ENCODE measurements at regions not wholly inside any gene's neighbourhood (a gene's known extent, or its start where the extent isn't known, plus 50 kb on each side); places are given as distances from the start of the nearest gene placed in this dataset.

- no peak overlapping the region for H3K27ac Mint-ChIP-seq
- no peaks in the 10 kb centered on the region for H3K9me3 Mint-ChIP-seq
- H3K4me1 Mint-ChIP-seq = peaks cover 3% of the 10 kb centered on the region
- ATAC-seq (ENCODE audit: low read depth) = no peak
- no peak overlapping the region for H3K4me3 Mint-ChIP-seq
- no peaks in the 10 kb centered on the region for H3K36me3 Mint-ChIP-seq
- H3K27me3 Mint-ChIP-seq = peaks cover 1% of the 10 kb centered on the region
- DNase-seq (ENCODE audit: low spot score in 2 of 2) = no peak
Measured at GRCh38 chr4:155616117-155616516, 50.5 kb upstream of the GUCY1A1 start.

DNA sequence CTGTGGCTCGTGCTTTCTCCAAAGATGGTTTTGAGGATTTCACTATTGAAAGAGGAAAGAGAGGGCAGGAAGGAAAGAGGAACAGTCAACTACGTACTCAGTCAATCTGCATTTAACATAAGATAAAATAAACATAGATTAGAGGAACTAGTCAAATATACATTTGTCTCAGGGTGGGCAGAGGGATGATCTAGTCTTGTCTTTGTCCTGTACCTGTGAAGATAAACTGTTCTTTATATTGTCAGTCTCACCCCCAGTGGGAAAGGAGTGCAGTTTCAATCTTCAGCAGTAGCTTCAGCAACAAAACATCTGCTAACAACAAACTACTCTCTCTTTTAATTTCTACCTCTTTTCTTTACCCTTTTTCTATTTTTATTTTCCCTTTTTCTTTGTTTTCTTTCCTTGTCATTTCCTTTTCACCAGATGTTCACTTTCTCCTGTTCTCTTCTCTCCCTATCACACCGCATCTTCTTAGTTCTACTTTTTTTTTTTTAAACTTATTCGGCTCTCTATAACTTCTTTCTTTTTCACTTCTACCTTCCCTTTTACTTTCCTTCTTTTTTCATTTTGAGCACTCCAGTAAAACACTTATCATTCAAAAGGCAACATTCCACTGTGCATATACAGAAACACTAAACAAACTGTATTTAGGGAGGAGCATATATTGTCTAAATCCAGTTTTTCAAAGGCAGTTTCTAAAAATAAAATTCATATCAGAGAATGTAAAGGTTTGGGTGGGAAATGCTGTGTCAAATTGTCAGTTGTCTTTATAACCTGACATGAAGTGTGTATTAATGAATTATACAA lies 51.4 kb upstream of the GUCY1A1 start:
- H3K4me1 Mint-ChIP-seq = peaks cover 3% of the 10 kb centered on the region
- H3K27ac Mint-ChIP-seq = no peak overlapping the region
- no peak overlapping the region for H3K4me3 Mint-ChIP-seq
- peaks cover 1% of the 10 kb centered on the region for H3K27me3 Mint-ChIP-seq
- H3K36me3 Mint-ChIP-seq = no peaks in the 10 kb centered on the region
- no peak for ATAC-seq (ENCODE audit: low read depth)
- no peaks in the 10 kb centered on the region for H3K9me3 Mint-ChIP-seq
- no peak for DNase-seq (ENCODE audit: low spot score in 2 of 2)

DNA sequence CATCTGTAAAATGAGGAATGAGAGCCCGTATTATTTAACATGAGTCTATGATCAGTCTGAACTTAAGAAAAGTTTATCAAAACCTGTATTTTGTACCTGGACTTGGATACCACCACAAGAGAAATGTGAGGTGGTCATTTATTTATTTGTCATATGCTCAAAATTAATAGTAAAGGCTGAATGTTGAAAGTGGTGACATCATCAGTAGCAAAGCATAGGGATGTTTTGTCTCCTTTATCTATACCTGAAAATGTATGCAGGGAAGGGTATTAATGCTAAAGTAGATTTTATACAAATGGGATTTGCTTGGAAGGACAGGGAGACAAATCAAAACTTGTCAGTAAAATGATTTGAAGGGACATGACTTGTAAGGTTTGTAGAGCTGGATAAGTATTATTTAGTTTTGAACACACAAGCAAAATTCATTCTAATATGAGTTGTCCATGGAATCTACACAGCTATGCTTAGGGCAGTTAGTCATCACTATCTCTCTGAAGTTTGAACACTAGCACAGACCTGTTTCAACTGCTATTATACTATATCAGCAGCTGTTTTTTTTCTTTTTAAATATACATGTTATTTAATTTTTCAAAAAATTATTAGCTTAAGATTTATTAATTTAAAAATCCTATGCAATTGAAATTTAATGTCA lies 52.4 kb upstream of the GUCY1A1 start:
- Mint-ChIP-seq H3K27me3 (peaks cover 1% of the 10 kb centered on the region), H3K27ac (no peak overlapping the region), H3K9me3 (no peaks in the 10 kb centered on the region), H3K4me3 (no peak overlapping the region), H3K4me1 (peaks cover 3% of the 10 kb centered on the region), H3K36me3 (no peaks in the 10 kb centered on the region)
- no peak for ATAC-seq (ENCODE audit: low read depth)
- no peak for DNase-seq (ENCODE audit: low spot score in 2 of 2)

DNA sequence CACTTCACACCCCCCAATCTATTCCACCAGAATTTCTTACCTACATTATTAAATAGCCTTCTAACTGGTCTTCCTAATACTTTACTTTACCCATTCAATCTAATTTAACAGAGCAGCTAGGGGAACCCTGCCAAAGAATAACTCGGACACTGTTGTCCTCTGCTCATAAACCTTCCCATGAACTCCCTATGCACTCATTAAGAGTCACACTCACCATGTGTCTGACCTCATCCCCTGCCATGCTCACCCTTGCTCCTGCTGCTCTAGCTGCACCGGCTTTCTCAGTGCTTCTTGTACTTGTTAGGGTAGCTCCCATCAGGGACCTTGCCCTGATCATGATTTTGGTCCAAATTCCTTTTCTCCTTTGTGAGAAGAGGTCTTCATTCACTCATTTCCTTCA lies 54.6 kb upstream of the GUCY1A1 start:
- H3K4me1 Mint-ChIP-seq = peaks cover 3% of the 10 kb centered on the region
- no peak for DNase-seq (ENCODE audit: low spot score in 2 of 2)
- peaks cover 1% of the 10 kb centered on the region for H3K27me3 Mint-ChIP-seq
- H3K36me3 Mint-ChIP-seq = no peaks in the 10 kb centered on the region
- no peak overlapping the region for H3K4me3 Mint-ChIP-seq
- no peaks in the 10 kb centered on the region for H3K9me3 Mint-ChIP-seq
- H3K27ac Mint-ChIP-seq = no peak overlapping the region
- ATAC-seq (ENCODE audit: low read depth) = no peak

DNA sequence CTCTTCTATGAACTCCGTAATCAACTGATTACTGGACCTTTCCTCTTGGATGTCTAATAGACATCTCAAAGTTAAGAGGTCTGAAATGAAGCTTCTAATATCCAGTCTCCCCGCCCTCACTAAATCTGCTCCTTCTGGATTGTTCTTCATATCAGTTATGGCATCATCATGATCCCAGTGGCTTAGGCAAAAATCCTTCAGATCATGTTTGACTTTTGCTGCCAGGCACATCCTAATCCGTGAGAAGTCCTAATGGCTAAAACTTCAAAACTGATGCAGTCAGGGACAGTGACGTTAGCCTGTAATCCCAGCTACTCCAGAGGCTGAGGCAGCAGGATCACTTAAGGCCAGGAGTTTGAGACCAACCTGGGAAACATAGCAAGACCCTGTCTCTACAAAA lies 55.1 kb upstream of the GUCY1A1 start:
- no peak for DNase-seq (ENCODE audit: low spot score in 2 of 2)
- Mint-ChIP-seq H3K4me1 (peaks cover 3% of the 10 kb centered on the region), H3K9me3 (no peaks in the 10 kb centered on the region), H3K27ac (no peak overlapping the region), H3K36me3 (no peaks in the 10 kb centered on the region), H3K4me3 (no peak overlapping the region), H3K27me3 (peaks cover 1% of the 10 kb centered on the region)
- no peak for ATAC-seq (ENCODE audit: low read depth)

DNA sequence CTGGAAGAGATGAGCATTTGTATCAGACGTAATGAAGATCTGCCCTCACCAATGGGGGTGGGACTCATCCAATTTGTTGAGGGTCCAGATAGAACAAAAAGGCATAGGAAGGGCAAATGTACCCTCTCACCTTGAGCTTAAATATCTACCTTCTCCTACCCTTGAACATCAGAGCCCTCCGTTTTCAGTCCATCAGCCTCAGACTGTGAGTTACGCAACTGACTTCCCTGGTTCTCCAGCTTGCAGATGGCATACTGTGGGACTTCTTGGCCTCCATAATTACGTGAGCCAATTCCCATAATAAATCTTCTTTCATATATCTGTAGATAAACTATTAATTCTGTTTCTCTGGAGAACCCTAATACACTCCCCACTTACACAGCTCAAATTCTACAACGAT lies 56.5 kb upstream of the GUCY1A1 start:
- no peak overlapping the region for H3K27ac Mint-ChIP-seq
- peaks cover 1% of the 10 kb centered on the region for H3K27me3 Mint-ChIP-seq
- ATAC-seq (ENCODE audit: low read depth) (no peak), DNase-seq (ENCODE audit: low spot score in 2 of 2) (no peak)
- H3K9me3 Mint-ChIP-seq = no peaks in the 10 kb centered on the region
- H3K4me1 Mint-ChIP-seq = no peaks in the 10 kb centered on the region
- no peak overlapping the region for H3K4me3 Mint-ChIP-seq
- no peaks in the 10 kb centered on the region for H3K36me3 Mint-ChIP-seq

DNA sequence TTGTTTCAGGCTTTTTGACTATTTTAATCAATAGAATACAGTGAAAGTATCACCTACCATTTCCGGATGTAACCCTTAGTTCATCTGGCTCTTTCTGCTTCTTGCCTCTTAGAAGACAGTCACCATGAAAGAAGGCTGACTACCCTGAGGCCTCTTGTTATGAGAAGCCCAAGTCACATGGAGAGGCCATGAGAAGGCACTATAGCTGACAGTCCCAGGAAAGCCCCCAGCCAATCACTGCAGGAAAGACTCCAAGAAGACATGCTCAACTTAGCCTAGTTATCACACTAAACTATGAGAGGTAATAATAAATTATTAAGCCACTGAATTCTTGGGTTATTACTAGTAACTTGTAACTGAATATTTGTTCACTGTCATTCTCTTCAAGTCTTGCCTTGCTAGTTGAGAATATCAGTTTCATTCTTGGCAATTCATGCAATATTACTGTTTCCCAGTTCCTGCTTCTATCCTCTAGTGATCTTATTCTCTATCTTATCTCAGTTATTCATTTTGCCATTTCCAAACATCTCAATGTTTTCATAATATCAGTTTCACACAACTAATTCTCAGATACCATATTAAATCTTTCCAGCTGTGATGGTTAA lies 57.1 kb upstream of the GUCY1A1 start:
- Mint-ChIP-seq H3K4me1 (no peaks in the 10 kb centered on the region), H3K9me3 (no peaks in the 10 kb centered on the region), H3K27me3 (peaks cover 1% of the 10 kb centered on the region), H3K36me3 (no peaks in the 10 kb centered on the region), H3K27ac (no peak overlapping the region), H3K4me3 (no peak overlapping the region)
- ATAC-seq (ENCODE audit: low read depth) (no peak), DNase-seq (ENCODE audit: low spot score in 2 of 2) (no peak)

GRCh38 chr4:155608225-155608885 lies 58.3 kb upstream of the GUCY1A1 start:
- Mint-ChIP-seq H3K27me3 (peaks cover 3% of the 10 kb centered on the region), H3K9me3 (no peaks in the 10 kb centered on the region), H3K4me1 (no peaks in the 10 kb centered on the region), H3K27ac (no peak overlapping the region), H3K36me3 (no peaks in the 10 kb centered on the region), H3K4me3 (no peak overlapping the region)
- ATAC-seq (ENCODE audit: low read depth) = no peak
- no peak for DNase-seq (ENCODE audit: low spot score in 2 of 2)

GRCh38 chr4:155607481-155607880 lies 59.2 kb upstream of the GUCY1A1 start:
- Mint-ChIP-seq H3K4me1 (no peaks in the 10 kb centered on the region), H3K27me3 (peaks cover 3% of the 10 kb centered on the region), H3K27ac (no peak overlapping the region), H3K9me3 (no peaks in the 10 kb centered on the region), H3K4me3 (no peak overlapping the region), H3K36me3 (no peaks in the 10 kb centered on the region)
- ATAC-seq (ENCODE audit: low read depth) (no peak), DNase-seq (ENCODE audit: low spot score in 2 of 2) (no peak)

DNA sequence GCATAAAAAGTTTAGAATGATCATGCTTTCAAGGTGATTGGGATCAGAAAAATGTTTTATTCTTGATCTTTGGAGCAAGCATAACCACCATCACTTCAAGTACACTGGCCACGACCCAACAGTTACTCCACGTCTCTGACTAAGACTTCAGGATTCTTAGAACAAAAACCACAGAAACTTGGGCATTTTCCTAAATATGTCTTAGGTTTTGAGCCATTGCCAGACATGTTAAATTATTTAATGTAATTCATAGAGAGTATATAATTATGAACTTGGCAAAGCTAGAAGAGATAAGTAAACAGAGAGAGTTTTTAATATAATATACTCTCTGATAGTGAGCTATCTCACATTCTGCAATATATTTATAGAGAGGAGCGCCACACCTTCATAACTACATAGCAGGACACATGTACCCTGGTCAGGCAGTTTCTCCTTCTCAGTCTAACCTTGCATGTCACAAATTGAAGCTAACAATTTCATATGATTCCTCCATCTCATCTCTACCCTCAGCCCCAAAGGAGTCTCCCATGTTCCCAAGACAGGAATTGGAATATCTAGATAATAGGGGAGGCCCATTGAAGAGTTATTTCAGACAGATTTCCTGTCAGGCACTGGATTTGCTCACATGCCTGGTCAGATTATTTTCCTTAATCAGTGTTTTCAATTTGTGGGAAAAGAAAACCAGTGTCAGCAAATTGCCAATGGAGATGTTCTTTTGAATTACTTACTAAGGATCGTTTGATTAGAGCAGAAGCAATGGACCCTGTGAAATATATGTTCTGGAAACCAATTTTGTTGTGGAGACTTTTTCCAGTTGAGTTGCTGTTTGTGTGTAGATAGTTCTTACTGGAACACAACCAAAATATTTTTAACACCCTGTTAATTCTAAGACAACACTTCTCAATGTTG lies 61.7 kb upstream of the GUCY1A1 start:
- DNase-seq (ENCODE audit: low spot score in 2 of 2) (no peak), ATAC-seq (ENCODE audit: low read depth) (no peak)
- Mint-ChIP-seq H3K27me3 (peaks cover 1% of the 10 kb centered on the region), H3K9me3 (no peaks in the 10 kb centered on the region), H3K4me3 (no peak overlapping the region), H3K36me3 (no peaks in the 10 kb centered on the region), H3K27ac (no peak overlapping the region), H3K4me1 (no peaks in the 10 kb centered on the region)

- H3K4me3 Mint-ChIP-seq = no peak overlapping the region
- no peak overlapping the region for H3K27ac Mint-ChIP-seq
- ATAC-seq (ENCODE audit: low read depth) = no peak
- H3K27me3 Mint-ChIP-seq = peaks cover 1% of the 10 kb centered on the region
- no peaks in the 10 kb centered on the region for H3K4me1 Mint-ChIP-seq
- no peaks in the 10 kb centered on the region for H3K9me3 Mint-ChIP-seq
- no peaks in the 10 kb centered on the region for H3K36me3 Mint-ChIP-seq
- no peak for DNase-seq (ENCODE audit: low spot score in 2 of 2)
Measured at GRCh38 chr4:155603360-155603891, 63.2 kb upstream of the GUCY1A1 start.

GRCh38 chr4:155602351-155603140 lies 64.1 kb upstream of the GUCY1A1 start:
- ATAC-seq (ENCODE audit: low read depth) (no peak), DNase-seq (ENCODE audit: low spot score in 2 of 2) (no peak)
- peaks cover 1% of the 10 kb centered on the region for H3K27me3 Mint-ChIP-seq
- no peak overlapping the region for H3K4me3 Mint-ChIP-seq
- H3K36me3 Mint-ChIP-seq = no peaks in the 10 kb centered on the region
- no peaks in the 10 kb centered on the region for H3K9me3 Mint-ChIP-seq
- no peaks in the 10 kb centered on the region for H3K4me1 Mint-ChIP-seq
- H3K27ac Mint-ChIP-seq = no peak overlapping the region

DNA sequence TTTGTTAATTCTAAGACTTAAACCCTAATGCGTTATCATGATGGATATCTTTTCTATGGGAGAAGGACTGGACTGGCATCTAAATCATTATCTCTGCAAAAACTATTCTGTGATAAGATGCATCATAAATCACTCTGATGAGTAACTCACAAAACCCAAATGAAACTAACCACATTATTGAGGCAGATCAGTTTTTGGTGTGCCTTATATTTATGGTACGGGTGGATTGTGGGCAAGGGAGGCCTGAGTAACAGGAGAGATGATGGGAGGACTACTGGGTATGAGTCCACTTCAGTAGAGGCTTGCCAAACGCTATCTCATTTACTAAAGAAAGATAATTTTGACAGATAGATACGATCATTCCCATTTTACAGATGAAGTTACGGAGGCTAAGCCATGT lies 66.4 kb upstream of the GUCY1A1 start:
- DNase-seq (ENCODE audit: low spot score in 2 of 2) (no peak), ATAC-seq (ENCODE audit: low read depth) (no peak)
- Mint-ChIP-seq H3K4me3 (no peak overlapping the region), H3K27ac (no peak overlapping the region), H3K4me1 (no peaks in the 10 kb centered on the region), H3K27me3 (peaks cover 1% of the 10 kb centered on the region), H3K9me3 (no peaks in the 10 kb centered on the region), H3K36me3 (no peaks in the 10 kb centered on the region)
